ENCODE measurements at regions not wholly inside any gene's neighbourhood (a gene's known extent, or its start where the extent isn't known, plus 50 kb on each side); places are given as distances from the start of the nearest gene placed in this dataset.

DNA sequence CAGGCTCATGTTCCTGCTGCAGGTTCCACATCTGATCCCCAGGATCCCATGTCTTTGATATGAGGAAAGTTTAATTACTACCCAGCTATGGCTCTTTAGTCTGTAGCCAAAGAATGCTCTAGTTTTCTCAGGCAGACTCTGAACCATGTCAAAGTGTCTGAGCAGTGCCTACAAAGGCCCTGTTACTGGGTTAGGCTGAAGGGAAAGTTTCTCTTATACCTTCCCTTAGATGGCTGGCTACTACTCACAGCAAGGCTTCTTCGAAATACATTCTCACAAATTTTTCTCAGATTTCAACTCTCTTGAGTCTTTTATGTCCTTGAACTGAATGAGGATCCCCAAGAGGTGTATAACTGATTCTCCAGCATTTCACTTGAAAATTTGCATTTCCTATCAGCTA is 102.4 kb downstream of the NR1D2 start:
- H3K27ac ChIP-seq (ENCODE audit: low read depth, low read length) = no peak overlapping the region
- H4K8ac ChIP-seq (ENCODE audit: extremely low read depth, insufficient read depth, low read length) = no peak overlapping the region
- H3K23me2 ChIP-seq (ENCODE audit: low read depth, low read length) = no peaks in the 10 kb centered on the region
- no peak overlapping the region for H3K4me2 ChIP-seq (ENCODE audit: insufficient read depth in 1 of 2, low read depth in 2 of 2, low read length in 2 of 2)
- no peak overlapping the region for H2AK5ac ChIP-seq (ENCODE audit: low read depth, low read length)
- no peak overlapping the region for H4K91ac ChIP-seq (replicated peaks; ENCODE audit: insufficient read length, low read length)
- no peak overlapping the region for H3K18ac ChIP-seq (ENCODE audit: extremely low read depth, low read length)
- no peaks in the 10 kb centered on the region for H3K79me2 ChIP-seq (ENCODE audit: control insufficient read depth in 1 of 2, insufficient read depth in 2 of 2, low read length in 2 of 2)
- DNase-seq (ENCODE audit: low read depth in 1 of 2, low spot score in 2 of 2) (no peak), FAIRE-seq (no peak)
- no peaks in the 10 kb centered on the region for H3K9me3 ChIP-seq (ENCODE audit: insufficient read depth in 2 of 2, low read depth in 1 of 2, low read length in 1 of 2)
- H3K4me3 ChIP-seq (ENCODE audit: extremely low read depth in 1 of 4, insufficient read depth in 2 of 4, low read depth in 3 of 4, low read length in 4 of 4) = no peak overlapping the region
- WGBS, 2 experiments (ENCODE audit: extremely low coverage in 1 of 2, insufficient coverage in 1 of 2, insufficient read length in 1 of 2, insufficient replicate concordance in 2 of 2, low coverage in 1 of 2, low lambda C conversion rate in 2 of 2, missing lambda C conversion rate in 1 of 2) = 0% methylated on average over 1 of the region's 1 CpG; no CpG with 5 or more reads in 1 of the 2 experiments
- H2BK15ac ChIP-seq (ENCODE audit: low read length) = no peak overlapping the region
- no peaks in the 10 kb centered on the region; a peak in 1 of 7 replicates for H3K27me3 ChIP-seq (replicated peaks in 1 of 4; ENCODE audit: control insufficient read depth in 3 of 4, extremely low read depth in 1 of 4, insufficient read depth in 3 of 4, low read length in 3 of 4)
- H2BK12ac ChIP-seq (ENCODE audit: low read depth, low read length) = no peak overlapping the region
- no peak overlapping the region for H2BK5ac ChIP-seq (ENCODE audit: low read depth, low read length)
- POLR2A ChIA-PET (ENCODE audit: partially characterized antibody) = no interaction called here
- H2AFZ ChIP-seq (ENCODE audit: low read length) = no peak overlapping the region
- no peak for TF ChIP-seq ASH2L (IDR thresholded peaks at IDR 0.05; ENCODE audit: low read length)
- no peak for TF ChIP-seq ZNF274 (IDR thresholded peaks at IDR 0.05; ENCODE audit: borderline replicate concordance, extremely low read depth, low read length)
- no peak for TF ChIP-seq TBP (IDR thresholded peaks at IDR 0.05; ENCODE audit: low read depth, low read length)
- H3K14ac ChIP-seq (ENCODE audit: insufficient read length) = no peak overlapping the region
- no peaks in the 10 kb centered on the region for H3K36me3 ChIP-seq (ENCODE audit: control insufficient read depth in 2 of 4, insufficient read depth in 4 of 4, low read length in 3 of 4)
- CTCF ChIA-PET (ENCODE audit: partially characterized antibody) = interaction anchor here (0.7 to 2.5 kb wide), 2 partner anchors 12 to 41 kb away, joined by 3 to 10 read pairs; no protein-coding TSS in a partner anchor
- no peak overlapping the region for H2BK20ac ChIP-seq (ENCODE audit: low read length)
- H4K5ac ChIP-seq (ENCODE audit: insufficient read length, low read depth, low read length) = no peak overlapping the region
- no peaks in the 10 kb centered on the region for H3K4me1 ChIP-seq (replicated peaks in 1 of 4; ENCODE audit: control insufficient read depth in 3 of 4, insufficient read depth in 4 of 4, low read length in 3 of 4)
- no peak overlapping the region for H2BK120ac ChIP-seq (replicated peaks; ENCODE audit: low read depth, low read length)
- no peaks in the 10 kb centered on the region for H3K79me1 ChIP-seq (ENCODE audit: low read depth, low read length)
- no peak overlapping the region for H3K23ac ChIP-seq (ENCODE audit: insufficient read length)
- H4K20me1 ChIP-seq (replicated peaks in 1 of 2; ENCODE audit: control insufficient read depth in 1 of 2, insufficient read depth in 2 of 2, low read length in 2 of 2) = no peaks in the 10 kb centered on the region
- H3K9ac ChIP-seq (replicated peaks in 1 of 4; ENCODE audit: extremely low read depth in 1 of 4, low read depth in 3 of 4, low read length in 3 of 4) = no peak overlapping the region
- no peak overlapping the region for H3K56ac ChIP-seq (replicated peaks; ENCODE audit: insufficient read length, low read depth, low read length)
- H3K4ac ChIP-seq (replicated peaks; ENCODE audit: insufficient read length, low read depth, low read length) = no peak overlapping the region

All from H1 (cell line).